KOPT-K1 (cell line): ENCODE measurements at regions not wholly inside any gene's neighbourhood (a gene's known extent, or its start where the extent isn't known, plus 50 kb on each side); places are given as distances from the start of the nearest gene placed in this dataset.
"Not testable (repeated sequence)": the region's sequence is repeated elsewhere in the genome, so short reads cannot be mapped to it uniquely, and the experiment has no call there.

Experiments used
- H3K27ac ChIP-seq: fragments of 200-600 bp; sonication (generic); 2 replicates; pipeline ENCODE4 v1.5.1; 2016; ENCODE audit warnings: antibody characterized with exemption, mild to moderate bottlenecking, low read depth, low read length; ENCODE audit not compliant: poor library complexity, severe bottlenecking
- H3K36me3 ChIP-seq: fragments of 200-600 bp; sonication (generic); 2 replicates; pipeline ENCODE4 v1.5.1; 2017; ENCODE audit warnings: antibody characterized with exemption, mild to moderate bottlenecking, low read length, moderate library complexity; ENCODE audit not compliant: insufficient read depth
- H3K9me3 ChIP-seq: fragments of 200-600 bp; sonication (generic); 2 replicates; pipeline ENCODE4 v1.5.1; 2017; ENCODE audit warnings: antibody characterized with exemption, low read length, mild to moderate bottlenecking; ENCODE audit not compliant: insufficient read depth, poor library complexity, severe bottlenecking

- Histone ChIP-seq H3K9me3 (no peaks in the 10 kb centered on the region), H3K36me3 (no peaks in the 10 kb centered on the region), H3K27ac (no peak overlapping the region)
Observed at GRCh38 chr7:41447450-41448042, 255.3 kb downstream of the INHBA start.

GRCh38 chr7:41446606-41447449 is 256.1 kb downstream of the INHBA start:
- no peaks in the 10 kb centered on the region for H3K36me3 ChIP-seq
- no peaks in the 10 kb centered on the region for H3K9me3 ChIP-seq
- no peak overlapping the region for H3K27ac ChIP-seq

- H3K36me3 ChIP-seq, result no peaks in the 10 kb centered on the region
- H3K27ac ChIP-seq, result no peak overlapping the region
- no peaks in the 10 kb centered on the region for H3K9me3 ChIP-seq
Observed at GRCh38 chr7:41445946-41446345, 256.9 kb downstream of the INHBA start.

GRCh38 chr7:41445432-41445831 is 257.5 kb downstream of the INHBA start:
- Histone ChIP-seq H3K36me3 (no peaks in the 10 kb centered on the region), H3K9me3 (no peaks in the 10 kb centered on the region), H3K27ac (no peak overlapping the region)

GRCh38 chr7:41439515-41439879 is 263.4 kb downstream of the INHBA start:
- no peaks in the 10 kb centered on the region for H3K36me3 ChIP-seq
- no peak overlapping the region for H3K27ac ChIP-seq
- no peaks in the 10 kb centered on the region for H3K9me3 ChIP-seq

- Histone ChIP-seq H3K9me3 (no peaks in the 10 kb centered on the region), H3K36me3 (no peaks in the 10 kb centered on the region), H3K27ac (no peak overlapping the region)
Observed at GRCh38 chr7:41438705-41439514, 264.0 kb downstream of the INHBA start.

GRCh38 chr7:41437257-41438196 is 265.4 kb downstream of the INHBA start:
- no peaks in the 10 kb centered on the region for H3K9me3 ChIP-seq
- no peaks in the 10 kb centered on the region for H3K36me3 ChIP-seq
- no peak overlapping the region for H3K27ac ChIP-seq

- no peak overlapping the region for H3K27ac ChIP-seq
- no peaks in the 10 kb centered on the region for H3K9me3 ChIP-seq
- no peaks in the 10 kb centered on the region for H3K36me3 ChIP-seq
Observed at GRCh38 chr7:41436139-41436538, 266.8 kb downstream of the INHBA start.

- H3K9me3 ChIP-seq, H3K36me3 ChIP-seq, H3K27ac ChIP-seq: not testable (repeated sequence)
Observed at GRCh38 chr7:41435020-41435419, 267.9 kb downstream of the INHBA start.

GRCh38 chr7:41431671-41432070 is 271.2 kb downstream of the INHBA start:
- Histone ChIP-seq H3K9me3 (no peaks in the 10 kb centered on the region), H3K27ac (no peak overlapping the region), H3K36me3 (no peaks in the 10 kb centered on the region)

- Histone ChIP-seq H3K9me3 (no peaks in the 10 kb centered on the region), H3K36me3 (no peaks in the 10 kb centered on the region), H3K27ac (no peak overlapping the region)
Observed at GRCh38 chr7:41428381-41428780, 274.5 kb downstream of the INHBA start.

GRCh38 chr7:41425926-41426325 is 277.0 kb downstream of the INHBA start:
- H3K9me3 ChIP-seq, result no peaks in the 10 kb centered on the region
- no peaks in the 10 kb centered on the region for H3K36me3 ChIP-seq
- H3K27ac ChIP-seq, result no peak overlapping the region

- H3K36me3 ChIP-seq, result no peaks in the 10 kb centered on the region
- H3K9me3 ChIP-seq, result no peaks in the 10 kb centered on the region
- H3K27ac ChIP-seq, result no peak overlapping the region
Observed at GRCh38 chr7:41421056-41421455, 281.8 kb downstream of the INHBA start.

GRCh38 chr7:41420421-41420820 is 282.5 kb downstream of the INHBA start:
- Histone ChIP-seq H3K36me3 (no peaks in the 10 kb centered on the region), H3K9me3 (no peaks in the 10 kb centered on the region), H3K27ac (no peak overlapping the region)
